Endothelial cell of umbilical vein (primary cell): ENCODE measurements at regions not wholly inside any gene's neighbourhood (a gene's known extent, or its start where the extent isn't known, plus 50 kb on each side); places are given as distances from the start of the nearest gene placed in this dataset.

Source experiments
- BruUV-seq: library from RNA; stranded (reverse); fragments of 400-500 nt; replicated peaks from 2 replicates; lab custom pipeline; 2021; lab: Mats Ljungman, UMichigan
- CTCF ChIA-PET: fragments of 300-600, 350-600 bp; sonication (Branson Sonifier 250); formaldehyde crosslinking; loops from one replicate; lab custom pipeline; 2021; ENCODE audit warnings: antibody characterized with exemption, inconsistent platforms; lab: Charles Lee
- POLR2A ChIA-PET: fragments of 300-600, 350-600 bp; sonication (Branson Sonifier 250); formaldehyde crosslinking; loops from one replicate; lab custom pipeline; 2021; ENCODE audit warnings: antibody characterized with exemption, inconsistent platforms; lab: Charles Lee
- DNase-seq: peaks from one replicate; pipeline ENCODE4 v3.0.0-alpha.2; 2011; ENCODE audit warnings: low read depth, low spot score
- FAIRE-seq: peaks from 2 replicates; lab custom pipeline; 2011; peaks lifted over from hg19 to GRCh38; lab: Jason Lieb, UNC
- H2AFZ ChIP-seq: 2 replicates; pipeline ENCODE4 v1.6.0; 2012; ENCODE audit warnings: low read depth, low read length, control low read depth, inconsistent platforms
- H3K27ac ChIP-seq: 2 replicates; pipeline ENCODE4 v1.5.1; 2011; ENCODE audit warnings: low read depth, mild to moderate bottlenecking, control low read depth, low read length, moderate library complexity; ENCODE audit not compliant: insufficient read depth
- H3K27me3 ChIP-seq, 2 experiments: 2 replicates each; pipeline versions ENCODE4 v1.6.0 to v1.6.1; 2011; ENCODE audit warnings: low read length in 2 of 2, mixed read lengths in 1 of 2; ENCODE audit not compliant: control insufficient read depth in 2 of 2, insufficient read depth in 2 of 2
- H3K36me3 ChIP-seq, 2 experiments: 2 replicates in 1 of 2; 3 replicates in 1 of 2; pipeline ENCODE4 v1.5.1; 2011; ENCODE audit warnings: low read length in 2 of 2, mild to moderate bottlenecking in 1 of 2, moderate library complexity in 1 of 2; ENCODE audit not compliant: control insufficient read depth in 2 of 2, insufficient read depth in 2 of 2; ENCODE audit errors: extremely low read depth in 1 of 2
- H3K4me1 ChIP-seq: 3 replicates; pipeline ENCODE4 v1.5.1; 2011; ENCODE audit warnings: mild to moderate bottlenecking, low read length; ENCODE audit not compliant: control insufficient read depth, insufficient read depth; ENCODE audit errors: extremely low read depth
- H3K4me2 ChIP-seq: 2 replicates; pipeline ENCODE4 v1.6.1; 2011; ENCODE audit warnings: low read length, control low read depth, mixed read lengths; ENCODE audit not compliant: insufficient read depth
- H3K4me3 ChIP-seq, 3 experiments: fragments of 200-600 bp in 1 of 3; sonication (generic), shearing (Covaris generic) in 1 of 3; replicated peaks in 1 of 3; 2 replicates each; pipeline ENCODE4 v1.5.1; 2011 to 2016; ENCODE audit warnings: control low read depth in 3 of 3, low read length in 3 of 3, mild to moderate bottlenecking in 2 of 3, inconsistent platforms in 1 of 3, low read depth in 1 of 3, moderate library complexity in 1 of 3; ENCODE audit not compliant: insufficient read depth in 1 of 3
- H3K79me2 ChIP-seq: 2 replicates; pipeline ENCODE4 v1.6.0; 2012; ENCODE audit warnings: low read length, inconsistent platforms; ENCODE audit not compliant: control insufficient read depth, insufficient read depth
- H3K9ac ChIP-seq: replicated peaks from 2 replicates; pipeline ENCODE3; 2011; ENCODE audit warnings: low read length, control low read depth; ENCODE audit not compliant: insufficient read depth; ENCODE audit errors: extremely low read depth
- H3K9me1 ChIP-seq: replicated peaks from 3 replicates; pipeline ENCODE4 v1.6.0; 2011; ENCODE audit warnings: mild to moderate bottlenecking, low read length; ENCODE audit not compliant: control insufficient read depth, insufficient read depth; ENCODE audit errors: extremely low read depth
- H3K9me3 ChIP-seq: replicated peaks from 2 replicates; pipeline ENCODE4 v1.5.1; 2012; ENCODE audit warnings: low read length, inconsistent platforms; ENCODE audit not compliant: control insufficient read depth, insufficient read depth
- H4K20me1 ChIP-seq: replicated peaks from 2 replicates; pipeline ENCODE3; 2011; ENCODE audit warnings: mild to moderate bottlenecking, low read length; ENCODE audit not compliant: control insufficient read depth, insufficient read depth; ENCODE audit errors: extremely low read depth
- CTCF ChIP-seq, 2 donors: IDR thresholded peaks; 1 replicate in 1 of 2; 2 replicates in 1 of 2; pipeline ENCODE4 v1.5.1; 2011; ENCODE audit warnings: low read length in 2 of 2, mild to moderate bottlenecking in 2 of 2, moderate library complexity in 2 of 2, control low read depth in 1 of 2, inconsistent platforms in 1 of 2, low read depth in 1 of 2; ENCODE audit not compliant: insufficient read depth in 1 of 2; ENCODE audit errors: extremely low read depth in 1 of 2
- EZH2 ChIP-seq: IDR thresholded peaks from 2 replicates; pipeline ENCODE4 v1.6.1; 2012; ENCODE audit warnings: borderline replicate concordance, low read depth, mild to moderate bottlenecking, moderate library complexity, low read length, inconsistent platforms; ENCODE audit not compliant: severe bottlenecking
- FOS ChIP-seq: IDR thresholded peaks from 2 replicates; pipeline ENCODE4 v1.6.1; 2011; ENCODE audit warnings: mild to moderate bottlenecking, low read length, moderate library complexity, borderline replicate concordance; ENCODE audit not compliant: insufficient read depth
- GATA2 ChIP-seq: IDR thresholded peaks from 2 replicates; pipeline ENCODE4 v1.7.0; 2011; ENCODE audit warnings: low read depth, mild to moderate bottlenecking, moderate library complexity, mixed read lengths, low read length; ENCODE audit not compliant: insufficient read length, insufficient read depth
- JUN ChIP-seq: IDR thresholded peaks from 2 replicates; pipeline ENCODE4 v1.6.1; 2011; ENCODE audit warnings: borderline replicate concordance, low read depth; ENCODE audit not compliant: insufficient read length, insufficient read depth
- MAX ChIP-seq: IDR thresholded peaks from 2 replicates; pipeline ENCODE4 v1.6.1; 2011; ENCODE audit not compliant: insufficient read depth, insufficient read length
- MYC ChIP-seq: IDR thresholded peaks from one replicate; pipeline ENCODE4 v1.6.1; 2011; ENCODE audit warnings: mild to moderate bottlenecking, low read depth, low read length
- POLR2A ChIP-seq: IDR thresholded peaks from 2 replicates; pipeline ENCODE4 v1.6.1; 2012; ENCODE audit warnings: low read depth, mild to moderate bottlenecking, control low read depth, low read length
- POLR2AphosphoS5 ChIP-seq: IDR thresholded peaks from 2 replicates; pipeline ENCODE4 v1.6.1; 2012; ENCODE audit warnings: low read depth, mild to moderate bottlenecking, control low read depth, low read length, moderate library complexity; ENCODE audit not compliant: insufficient read depth
- dilution Hi-C: fragments of 300-500 bp; cut with MboI; formaldehyde crosslinking; loops from one replicate; pipeline ENCODE4 v1.15.0; 2019; ENCODE audit warnings: low sequenced_read_pairs; ENCODE audit not compliant: extremely low pct_ligation_motif_present
- intact Hi-C: fragments of 100-400 bp; cut with micrococcal nuclease; formaldehyde crosslinking; loops from one replicate; pipeline ENCODE4 v1.10.0; 2022

GRCh38 chrX:82912382-82912781, 595.7 kb upstream of the POU3F4 start:
- Histone ChIP-seq H3K79me2 (no peaks in the 10 kb centered on the region), H3K4me2 (no peak overlapping the region), H3K4me1 (no peaks in the 10 kb centered on the region), H3K9me3 (no peaks in the 10 kb centered on the region), H2AFZ (no peak overlapping the region), H3K9me1 (no peaks in the 10 kb centered on the region), H3K27me3 (no peaks in the 10 kb centered on the region), H3K36me3 (no peaks in the 10 kb centered on the region), H3K4me3 (no peak overlapping the region), H4K20me1 (no peaks in the 10 kb centered on the region), H3K9ac (no peak overlapping the region), H3K27ac (no peak overlapping the region)
- ChIA-PET POLR2A (no interaction called here), CTCF (no interaction called here)
- DNase-seq (no peak), FAIRE-seq (no peak)
- TF ChIP-seq GATA2: no peak
- TF ChIP-seq CTCF (IDR thresholded peaks at IDR 0.05; ENCODE audit: extremely low read depth in 1 of 2, insufficient read depth in 1 of 2, low read depth in 1 of 2, low read length in 2 of 2): no peak
- no peak for TF ChIP-seq POLR2AphosphoS5
- no TSS peak for BruUV-seq
- dilution Hi-C loops: no loop called here
- intact Hi-C loops: no loop called here

- ChIA-PET CTCF (no interaction called here), POLR2A (no interaction called here)
- Histone ChIP-seq H3K36me3 (no peaks in the 10 kb centered on the region), H3K4me1 (no peaks in the 10 kb centered on the region), H2AFZ (no peak overlapping the region), H3K9me3 (no peaks in the 10 kb centered on the region), H3K9ac (no peak overlapping the region), H3K9me1 (no peaks in the 10 kb centered on the region), H3K27ac (no peak overlapping the region), H3K4me2 (no peak overlapping the region), H3K4me3 (no peak overlapping the region), H3K79me2 (no peaks in the 10 kb centered on the region), H3K27me3 (no peaks in the 10 kb centered on the region), H4K20me1 (no peaks in the 10 kb centered on the region)
- FAIRE-seq: no peak
- intact Hi-C loops: no loop called here
- TF ChIP-seq FOS: no peak
- no peak for TF ChIP-seq MAX
- TF ChIP-seq JUN: no peak
- TF ChIP-seq GATA2: no peak
- TF ChIP-seq POLR2A: no peak
- no peak for TF ChIP-seq CTCF (IDR thresholded peaks at IDR 0.05; ENCODE audit: extremely low read depth in 1 of 2, insufficient read depth in 1 of 2, low read depth in 1 of 2, low read length in 2 of 2)
- TF ChIP-seq EZH2: no peak
- TF ChIP-seq POLR2AphosphoS5: no peak
- TF ChIP-seq MYC: no peak
- no peak for DNase-seq
- BruUV-seq: no TSS peak
- dilution Hi-C loops: no loop called here
Measured at GRCh38 chrX:82934980-82935379, 573.1 kb upstream of the POU3F4 start.
